CD14-positive monocyte (primary cell): ENCODE measurements at regions not wholly inside any gene's neighbourhood (a gene's known extent, or its start where the extent isn't known, plus 50 kb on each side); places are given as distances from the start of the nearest gene placed in this dataset.
"Not testable (repeated sequence)": the region's sequence is repeated elsewhere in the genome, so short reads cannot be mapped to it uniquely, and the experiment has no call there.

Experiments
- DNase-seq, 3 donors: peaks; one replicate each; pipeline ENCODE4 v3.0.0-alpha.2; 2011 to 2022
- H2AFZ ChIP-seq: 2 replicates; pipeline ENCODE4 v1.6.0; 2012; ENCODE audit warnings: mild to moderate bottlenecking, low read depth, low read length, inconsistent platforms; ENCODE audit not compliant: insufficient read depth, poor library complexity, severe bottlenecking
- H3K27ac ChIP-seq, 2 donors: 1 replicate in 1 of 2; 2 replicates in 1 of 2; pipeline ENCODE4 v1.5.1; 2012 to 2013; ENCODE audit warnings: low read length in 2 of 2, control low read depth in 1 of 2, inconsistent platforms in 1 of 2, low read depth in 1 of 2, mild to moderate bottlenecking in 1 of 2
- H3K27me3 ChIP-seq, 2 donors: one replicate each; pipeline versions ENCODE4 v1.6.0 to v1.6.1; 2011 to 2013; ENCODE audit warnings: low read length in 2 of 2; ENCODE audit not compliant: control insufficient read depth in 2 of 2, insufficient read depth in 2 of 2
- H3K36me3 ChIP-seq, 2 donors: replicated peaks in 1 of 2; 1 replicate in 1 of 2; 2 replicates in 1 of 2; pipeline versions ENCODE4 v1.5.1 to v1.6.1; 2012 to 2013; ENCODE audit warnings: low read length in 2 of 2, control low read depth in 1 of 2, inconsistent platforms in 1 of 2, mild to moderate bottlenecking in 1 of 2; ENCODE audit not compliant: insufficient read depth in 2 of 2, control insufficient read depth in 1 of 2
- H3K4me1 ChIP-seq, 2 donors: 1 replicate in 1 of 2; 2 replicates in 1 of 2; pipeline versions ENCODE4 v1.5.1 to v1.6.1; 2012 to 2013; ENCODE audit warnings: low read length in 2 of 2, control low read depth in 1 of 2, inconsistent platforms in 1 of 2, mild to moderate bottlenecking in 1 of 2, moderate library complexity in 1 of 2; ENCODE audit not compliant: insufficient read depth in 2 of 2, control insufficient read depth in 1 of 2
- H3K4me2 ChIP-seq: replicated peaks from 2 replicates; pipeline ENCODE3; 2012; ENCODE audit warnings: low read length, moderate library complexity, mild to moderate bottlenecking; ENCODE audit not compliant: poor library complexity, severe bottlenecking; ENCODE audit errors: extremely low read depth
- H3K4me3 ChIP-seq, 3 experiments: fragments of 200-600 bp in 1 of 3; sonication (generic) in 1 of 3; replicated peaks in 1 of 3; 1 replicate in 2 of 3; 2 replicates in 1 of 3; pipeline ENCODE4 v1.5.1; 2011 to 2013; ENCODE audit warnings: low read length in 3 of 3, mild to moderate bottlenecking in 3 of 3, control low read depth in 2 of 3, low read depth in 2 of 3, inconsistent platforms in 1 of 3, moderate library complexity in 1 of 3
- H3K79me2 ChIP-seq: 2 replicates; pipeline ENCODE4 v1.6.0; 2012; ENCODE audit warnings: mild to moderate bottlenecking, control low read depth, inconsistent platforms, low read length, moderate library complexity; ENCODE audit not compliant: insufficient read depth
- H3K9ac ChIP-seq: 2 replicates; pipeline ENCODE4 v1.6.0; 2017; ENCODE audit warnings: low read length, mild to moderate bottlenecking; ENCODE audit not compliant: insufficient read depth, poor library complexity, severe bottlenecking
- H3K9me3 ChIP-seq, 2 donors: replicated peaks in 1 of 2; 1 replicate in 1 of 2; 2 replicates in 1 of 2; pipeline versions ENCODE4 v1.5.1 to v1.6.1; 2012 to 2013; ENCODE audit warnings: low read length in 2 of 2, control low read depth in 1 of 2; ENCODE audit not compliant: control insufficient read depth in 1 of 2, insufficient read depth in 1 of 2
- H4K20me1 ChIP-seq: 2 replicates; pipeline ENCODE4 v1.6.0; 2012; ENCODE audit warnings: mild to moderate bottlenecking, low read length, control low read depth, moderate library complexity; ENCODE audit not compliant: insufficient read depth
- H3K27ac Mint-ChIP-seq, 7 donors: one replicate each; pipeline ENCODE4 v1.8.0; 2020; ENCODE audit warnings: mild to moderate bottlenecking in 7 of 7, mixed read lengths in 7 of 7, moderate library complexity in 6 of 7, inconsistent platforms in 2 of 7
- H3K27me3 Mint-ChIP-seq, 3 donors: one replicate each; pipeline ENCODE4 v1.8.0; 2021 to 2022; ENCODE audit warnings: low read depth in 3 of 3, mild to moderate bottlenecking in 3 of 3, mixed read lengths in 3 of 3, moderate library complexity in 3 of 3, inconsistent platforms in 1 of 3
- H3K36me3 Mint-ChIP-seq, 2 donors: one replicate each; pipeline ENCODE4 v1.8.0; 2020; ENCODE audit warnings: mixed read lengths in 2 of 2, inconsistent platforms in 1 of 2, mild to moderate bottlenecking in 1 of 2
- H3K4me1 Mint-ChIP-seq: one replicate; pipeline ENCODE4 v1.8.0; 2020; ENCODE audit warnings: mild to moderate bottlenecking, mixed read lengths
- H3K4me3 Mint-ChIP-seq, 2 donors: one replicate each; pipeline ENCODE4 v1.8.0; 2020; ENCODE audit warnings: mild to moderate bottlenecking in 2 of 2, mixed read lengths in 2 of 2, moderate library complexity in 1 of 2
- H3K9me3 Mint-ChIP-seq, 7 donors: one replicate each; pipeline ENCODE4 v1.8.0; 2020 to 2022; ENCODE audit warnings: mixed read lengths in 7 of 7, mild to moderate bottlenecking in 6 of 7, moderate library complexity in 6 of 7, inconsistent platforms in 2 of 7
- WGBS: methylation state at CpG from one replicate; pipeline ENCODE4 v1.1.5; 2013; ENCODE audit warnings: missing lambda C conversion rate; ENCODE audit not compliant: insufficient coverage; 5-methylcytosine and 5-hydroxymethylcytosine counted together
- intact Hi-C, 2 donors: fragments of 100-400 bp; cut with micrococcal nuclease; formaldehyde crosslinking; loops; one replicate each; pipeline versions ENCODE4 v1.15.0 to v1.15.1; 2023
- TF ChIP-seq, protein P1 (sequence below): fragments of 200-600 bp; IDR thresholded peaks from one replicate; pipeline ENCODE4 v1.8.0; 2022; ENCODE audit warnings: antibody characterized with exemption, mild to moderate bottlenecking

DNA sequence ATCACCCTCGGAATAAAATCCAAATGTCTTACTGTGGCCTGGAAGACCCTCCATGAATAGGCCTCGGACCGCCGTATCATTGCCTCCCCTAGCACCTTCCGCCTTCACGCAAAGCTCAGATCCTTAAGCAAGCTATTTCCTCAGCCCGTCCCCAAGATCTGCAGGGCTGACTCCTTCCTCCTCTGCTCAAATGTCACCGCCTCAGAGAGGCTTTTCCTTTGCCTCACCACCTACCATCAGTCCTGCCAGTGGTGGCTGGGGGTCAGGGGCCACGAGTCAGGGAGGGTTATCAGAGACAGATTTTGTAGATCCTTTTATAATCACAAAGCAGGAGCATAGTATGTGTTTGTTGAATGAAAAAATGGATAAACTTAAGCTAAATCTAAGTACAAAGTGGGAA lies 74.4 kb upstream of the KIF2A start:
- H3K9ac ChIP-seq: no peak overlapping the region
- no peaks in the 10 kb centered on the region for H3K9me3 ChIP-seq
- peaks cover 16 to 20% of the 10 kb centered on the region in 2 donors for H3K4me1 ChIP-seq
- H3K27me3 ChIP-seq: no peaks in the 10 kb centered on the region
- no peak overlapping the region for H3K27ac ChIP-seq
- Mint-ChIP-seq H3K27me3 (peaks cover 0 to 6% (median 0%) of the 10 kb centered on the region in 3 donors), H3K36me3 (no peaks in the 10 kb centered on the region), H3K9me3 (no peaks in the 10 kb centered on the region), H3K27ac (peak overlapping the region; percentile 32 to 82 (median 55)), H3K4me1 (peaks cover 33% of the 10 kb centered on the region), H3K4me3 (no peak overlapping the region)
- intact Hi-C loops: no loop called here
- no peak overlapping the region for H3K4me3 ChIP-seq
- H3K36me3 ChIP-seq: no peaks in the 10 kb centered on the region
- H3K79me2 ChIP-seq: no peaks in the 10 kb centered on the region
- no peak for DNase-seq
- no peak overlapping the region for H2AFZ ChIP-seq
- TF ChIP-seq, protein P1, sequence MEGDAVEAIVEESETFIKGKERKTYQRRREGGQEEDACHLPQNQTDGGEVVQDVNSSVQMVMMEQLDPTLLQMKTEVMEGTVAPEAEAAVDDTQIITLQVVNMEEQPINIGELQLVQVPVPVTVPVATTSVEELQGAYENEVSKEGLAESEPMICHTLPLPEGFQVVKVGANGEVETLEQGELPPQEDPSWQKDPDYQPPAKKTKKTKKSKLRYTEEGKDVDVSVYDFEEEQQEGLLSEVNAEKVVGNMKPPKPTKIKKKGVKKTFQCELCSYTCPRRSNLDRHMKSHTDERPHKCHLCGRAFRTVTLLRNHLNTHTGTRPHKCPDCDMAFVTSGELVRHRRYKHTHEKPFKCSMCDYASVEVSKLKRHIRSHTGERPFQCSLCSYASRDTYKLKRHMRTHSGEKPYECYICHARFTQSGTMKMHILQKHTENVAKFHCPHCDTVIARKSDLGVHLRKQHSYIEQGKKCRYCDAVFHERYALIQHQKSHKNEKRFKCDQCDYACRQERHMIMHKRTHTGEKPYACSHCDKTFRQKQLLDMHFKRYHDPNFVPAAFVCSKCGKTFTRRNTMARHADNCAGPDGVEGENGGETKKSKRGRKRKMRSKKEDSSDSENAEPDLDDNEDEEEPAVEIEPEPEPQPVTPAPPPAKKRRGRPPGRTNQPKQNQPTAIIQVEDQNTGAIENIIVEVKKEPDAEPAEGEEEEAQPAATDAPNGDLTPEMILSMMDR: no peak
- WGBS: 94% methylated on average over 4 of the region's 9 CpGs
- H3K4me2 ChIP-seq: no peak overlapping the region
- H4K20me1 ChIP-seq: no peaks in the 10 kb centered on the region

DNA sequence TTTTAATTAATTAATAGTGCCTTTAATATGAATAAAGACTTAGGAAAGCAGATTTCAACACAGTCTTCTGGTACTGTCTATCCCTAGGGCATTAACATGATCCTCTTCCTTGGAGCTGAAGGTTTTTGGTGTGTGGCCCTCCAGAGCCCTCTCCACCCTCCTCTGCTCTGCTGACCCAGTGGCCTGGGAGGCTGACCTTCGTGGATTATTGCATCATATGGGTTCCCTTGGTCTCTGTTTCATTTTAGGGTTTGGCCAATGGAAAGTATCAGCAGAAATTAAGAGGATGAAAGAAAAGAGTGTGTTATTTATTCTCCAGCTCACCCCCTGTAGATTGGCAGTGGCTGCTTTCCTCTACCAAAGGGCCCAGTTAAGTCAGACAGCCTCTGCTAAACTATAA lies 73.8 kb upstream of the KIF2A start:
- H3K4me2 ChIP-seq, H3K27me3 Mint-ChIP-seq, H3K9me3 ChIP-seq, H3K27me3 ChIP-seq, intact Hi-C loops, DNase-seq, H3K36me3 Mint-ChIP-seq, H2AFZ ChIP-seq, H3K36me3 ChIP-seq, H4K20me1 ChIP-seq, H3K4me3 ChIP-seq, H3K79me2 ChIP-seq, H3K9ac ChIP-seq, H3K4me3 Mint-ChIP-seq, H3K27ac ChIP-seq, H3K9me3 Mint-ChIP-seq: not testable (repeated sequence)
- Mint-ChIP-seq H3K27ac (peak overlapping the region in 2 of 7 donors; percentile 30 to 58), H3K4me1 (peaks cover 33% of the 10 kb centered on the region)
- no CpG with 5 or more reads among the region's 1 CpG for WGBS
- H3K4me1 ChIP-seq: peaks cover 16 to 20% of the 10 kb centered on the region in 2 donors

DNA sequence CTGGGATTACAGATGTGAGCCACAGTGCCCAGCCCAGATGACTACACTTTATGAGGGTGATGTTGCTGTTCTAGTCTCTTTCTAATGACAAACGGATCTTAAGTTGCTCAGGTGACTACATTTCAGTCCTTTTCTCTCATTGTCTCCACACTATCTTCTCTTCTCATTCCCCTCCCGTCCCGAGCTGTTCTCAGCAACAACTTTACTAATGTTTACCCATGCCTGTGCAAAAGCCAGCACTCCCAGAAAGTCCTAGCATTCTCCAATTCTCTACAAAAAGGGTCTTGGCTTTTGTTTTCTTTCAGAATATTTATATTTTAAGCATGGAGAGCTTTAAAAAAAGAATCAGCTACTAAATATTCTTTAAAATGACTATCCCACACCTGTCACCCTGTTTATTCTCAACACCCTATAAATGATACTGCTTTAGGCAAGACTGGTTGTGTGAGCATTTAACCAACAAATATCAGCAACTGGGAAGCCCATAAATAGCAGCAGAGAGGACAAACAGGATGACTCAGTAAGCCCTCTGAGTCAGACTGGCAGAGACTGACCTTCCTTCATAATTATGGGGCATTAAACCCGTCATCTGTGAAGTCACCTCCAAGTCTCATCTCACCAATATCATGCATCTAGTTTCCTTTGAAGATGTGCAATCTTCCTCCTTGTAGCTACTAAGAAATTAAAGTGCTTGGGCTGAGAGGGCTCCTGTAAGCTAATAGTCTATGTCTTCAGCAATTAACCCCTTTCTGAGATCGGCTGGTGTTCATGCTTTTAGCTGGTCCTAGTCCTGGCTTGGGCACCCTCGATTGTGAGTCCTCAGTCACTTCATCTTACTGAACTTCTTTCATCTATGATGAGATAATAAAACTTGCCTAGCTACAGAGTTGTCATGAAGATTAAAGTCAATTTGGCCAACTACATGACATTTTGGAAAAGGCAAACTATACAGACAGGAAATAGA lies 72.6 kb upstream of the KIF2A start:
- H3K9me3 ChIP-seq, H4K20me1 ChIP-seq, H3K4me3 Mint-ChIP-seq, H3K9me3 Mint-ChIP-seq, H3K79me2 ChIP-seq, H3K36me3 ChIP-seq, H3K36me3 Mint-ChIP-seq, H3K9ac ChIP-seq, H3K27me3 ChIP-seq, H3K4me2 ChIP-seq, intact Hi-C loops, H2AFZ ChIP-seq, H3K27me3 Mint-ChIP-seq, H3K27ac ChIP-seq, H3K4me3 ChIP-seq: not testable (repeated sequence)
- Mint-ChIP-seq H3K27ac (peak overlapping the region in 3 of 7 donors; percentile 2 to 75 (median 21)), H3K4me1 (peaks cover 32% of the 10 kb centered on the region)
- peaks cover 16 to 20% of the 10 kb centered on the region in 2 donors for H3K4me1 ChIP-seq
- no CpG with 5 or more reads among the region's 6 CpGs for WGBS
- DNase-seq: peak; percentile 35 to 70 (median 48)

DNA sequence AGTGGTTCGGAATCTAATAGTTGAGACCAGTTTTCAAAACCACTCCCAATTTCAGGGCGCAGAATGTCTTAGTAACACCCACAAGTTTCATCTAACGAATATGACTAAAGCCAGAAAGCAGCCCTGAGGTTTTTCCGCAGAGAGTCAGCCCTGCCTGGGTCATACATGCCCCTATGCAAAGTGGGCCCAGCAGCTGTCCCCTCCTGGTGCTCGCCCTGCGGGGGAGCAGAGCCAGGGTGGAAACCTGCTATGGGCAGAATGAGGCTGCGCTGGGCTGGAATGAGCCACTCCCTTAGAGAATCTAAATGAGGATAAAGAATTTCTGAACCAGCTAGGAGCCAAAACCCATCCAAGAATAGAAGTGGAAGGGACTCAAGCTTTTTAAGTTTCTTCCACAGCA lies 69.4 kb upstream of the KIF2A start:
- H4K20me1 ChIP-seq, H3K9me3 Mint-ChIP-seq, H3K4me1 ChIP-seq, H2AFZ ChIP-seq, H3K36me3 Mint-ChIP-seq, H3K9me3 ChIP-seq, H3K27ac ChIP-seq, H3K4me3 ChIP-seq, H3K4me2 ChIP-seq, H3K27ac Mint-ChIP-seq, H3K9ac ChIP-seq, H3K79me2 ChIP-seq, H3K27me3 Mint-ChIP-seq, H3K4me3 Mint-ChIP-seq, DNase-seq, intact Hi-C loops, H3K36me3 ChIP-seq, H3K27me3 ChIP-seq: not testable (repeated sequence)
- 100% methylated on average over 1 of the region's 7 CpGs for WGBS
- H3K4me1 Mint-ChIP-seq: peaks cover 15% of the 10 kb centered on the region
